CD14-positive monocyte (primary cell): ENCODE measurements at regions not wholly inside any gene's neighbourhood (a gene's known extent, or its start where the extent isn't known, plus 50 kb on each side); places are given as distances from the start of the nearest gene placed in this dataset.

Experiments
- DNase-seq, 3 donors: peaks; one replicate each; pipeline ENCODE4 v3.0.0-alpha.2; 2011 to 2022
- H2AFZ ChIP-seq: 2 replicates; pipeline ENCODE4 v1.6.0; 2012; ENCODE audit warnings: mild to moderate bottlenecking, low read depth, low read length, inconsistent platforms; ENCODE audit not compliant: insufficient read depth, poor library complexity, severe bottlenecking
- H3K27ac ChIP-seq, 2 donors: 1 replicate in 1 of 2; 2 replicates in 1 of 2; pipeline ENCODE4 v1.5.1; 2012 to 2013; ENCODE audit warnings: low read length in 2 of 2, control low read depth in 1 of 2, inconsistent platforms in 1 of 2, low read depth in 1 of 2, mild to moderate bottlenecking in 1 of 2
- H3K27me3 ChIP-seq, 2 donors: one replicate each; pipeline versions ENCODE4 v1.6.0 to v1.6.1; 2011 to 2013; ENCODE audit warnings: low read length in 2 of 2; ENCODE audit not compliant: control insufficient read depth in 2 of 2, insufficient read depth in 2 of 2
- H3K36me3 ChIP-seq, 2 donors: replicated peaks in 1 of 2; 1 replicate in 1 of 2; 2 replicates in 1 of 2; pipeline versions ENCODE4 v1.5.1 to v1.6.1; 2012 to 2013; ENCODE audit warnings: low read length in 2 of 2, control low read depth in 1 of 2, inconsistent platforms in 1 of 2, mild to moderate bottlenecking in 1 of 2; ENCODE audit not compliant: insufficient read depth in 2 of 2, control insufficient read depth in 1 of 2
- H3K4me1 ChIP-seq, 2 donors: 1 replicate in 1 of 2; 2 replicates in 1 of 2; pipeline versions ENCODE4 v1.5.1 to v1.6.1; 2012 to 2013; ENCODE audit warnings: low read length in 2 of 2, control low read depth in 1 of 2, inconsistent platforms in 1 of 2, mild to moderate bottlenecking in 1 of 2, moderate library complexity in 1 of 2; ENCODE audit not compliant: insufficient read depth in 2 of 2, control insufficient read depth in 1 of 2
- H3K4me2 ChIP-seq: replicated peaks from 2 replicates; pipeline ENCODE3; 2012; ENCODE audit warnings: low read length, moderate library complexity, mild to moderate bottlenecking; ENCODE audit not compliant: poor library complexity, severe bottlenecking; ENCODE audit errors: extremely low read depth
- H3K4me3 ChIP-seq, 3 experiments: fragments of 200-600 bp in 1 of 3; sonication (generic) in 1 of 3; replicated peaks in 1 of 3; 1 replicate in 2 of 3; 2 replicates in 1 of 3; pipeline ENCODE4 v1.5.1; 2011 to 2013; ENCODE audit warnings: low read length in 3 of 3, mild to moderate bottlenecking in 3 of 3, control low read depth in 2 of 3, low read depth in 2 of 3, inconsistent platforms in 1 of 3, moderate library complexity in 1 of 3
- H3K79me2 ChIP-seq: 2 replicates; pipeline ENCODE4 v1.6.0; 2012; ENCODE audit warnings: mild to moderate bottlenecking, control low read depth, inconsistent platforms, low read length, moderate library complexity; ENCODE audit not compliant: insufficient read depth
- H3K9ac ChIP-seq: 2 replicates; pipeline ENCODE4 v1.6.0; 2017; ENCODE audit warnings: low read length, mild to moderate bottlenecking; ENCODE audit not compliant: insufficient read depth, poor library complexity, severe bottlenecking
- H3K9me3 ChIP-seq, 2 donors: replicated peaks in 1 of 2; 1 replicate in 1 of 2; 2 replicates in 1 of 2; pipeline versions ENCODE4 v1.5.1 to v1.6.1; 2012 to 2013; ENCODE audit warnings: low read length in 2 of 2, control low read depth in 1 of 2; ENCODE audit not compliant: control insufficient read depth in 1 of 2, insufficient read depth in 1 of 2
- H4K20me1 ChIP-seq: 2 replicates; pipeline ENCODE4 v1.6.0; 2012; ENCODE audit warnings: mild to moderate bottlenecking, low read length, control low read depth, moderate library complexity; ENCODE audit not compliant: insufficient read depth
- H3K27ac Mint-ChIP-seq, 7 donors: one replicate each; pipeline ENCODE4 v1.8.0; 2020; ENCODE audit warnings: mild to moderate bottlenecking in 7 of 7, mixed read lengths in 7 of 7, moderate library complexity in 6 of 7, inconsistent platforms in 2 of 7
- H3K27me3 Mint-ChIP-seq, 3 donors: one replicate each; pipeline ENCODE4 v1.8.0; 2021 to 2022; ENCODE audit warnings: low read depth in 3 of 3, mild to moderate bottlenecking in 3 of 3, mixed read lengths in 3 of 3, moderate library complexity in 3 of 3, inconsistent platforms in 1 of 3
- H3K36me3 Mint-ChIP-seq, 2 donors: one replicate each; pipeline ENCODE4 v1.8.0; 2020; ENCODE audit warnings: mixed read lengths in 2 of 2, inconsistent platforms in 1 of 2, mild to moderate bottlenecking in 1 of 2
- H3K4me1 Mint-ChIP-seq: one replicate; pipeline ENCODE4 v1.8.0; 2020; ENCODE audit warnings: mild to moderate bottlenecking, mixed read lengths
- H3K4me3 Mint-ChIP-seq, 2 donors: one replicate each; pipeline ENCODE4 v1.8.0; 2020; ENCODE audit warnings: mild to moderate bottlenecking in 2 of 2, mixed read lengths in 2 of 2, moderate library complexity in 1 of 2
- H3K9me3 Mint-ChIP-seq, 7 donors: one replicate each; pipeline ENCODE4 v1.8.0; 2020 to 2022; ENCODE audit warnings: mixed read lengths in 7 of 7, mild to moderate bottlenecking in 6 of 7, moderate library complexity in 6 of 7, inconsistent platforms in 2 of 7
- CTCF ChIP-seq: fragments of 200-600 bp; IDR thresholded peaks from one replicate; pipeline ENCODE4 v1.8.0; 2022; ENCODE audit warnings: antibody characterized with exemption, mild to moderate bottlenecking
- WGBS: methylation state at CpG from one replicate; pipeline ENCODE4 v1.1.5; 2013; ENCODE audit warnings: missing lambda C conversion rate; ENCODE audit not compliant: insufficient coverage; 5-methylcytosine and 5-hydroxymethylcytosine counted together
- intact Hi-C, 2 donors: fragments of 100-400 bp; cut with micrococcal nuclease; formaldehyde crosslinking; loops; one replicate each; pipeline versions ENCODE4 v1.15.0 to v1.15.1; 2023

GRCh38 chr4:147201016-147201415, 255.4 kb upstream of the TTC29 start:
- Histone ChIP-seq H3K4me1 (no peaks in the 10 kb centered on the region), H3K4me2 (no peak overlapping the region), H3K27me3 (no peaks in the 10 kb centered on the region), H2AFZ (no peak overlapping the region), H3K9ac (no peak overlapping the region), H3K9me3 (no peaks in the 10 kb centered on the region), H4K20me1 (no peaks in the 10 kb centered on the region), H3K79me2 (no peaks in the 10 kb centered on the region), H3K36me3 (no peaks in the 10 kb centered on the region), H3K27ac (no peak overlapping the region), H3K4me3 (no peak overlapping the region)
- Mint-ChIP-seq H3K27ac (no peak overlapping the region), H3K4me1 (no peaks in the 10 kb centered on the region), H3K4me3 (no peak overlapping the region), H3K9me3 (peaks cover 0 to 5% (median 0%) of the 10 kb centered on the region in 7 donors), H3K27me3 (peaks cover 0 to 1% (median 0%) of the 10 kb centered on the region in 3 donors), H3K36me3 (no peaks in the 10 kb centered on the region)
- DNase-seq, result no peak
- TF ChIP-seq CTCF, result no peak
- no CpG with 5 or more reads among the region's 1 CpG for WGBS
- intact Hi-C loops, result no loop called here

GRCh38 chr4:147206807-147207206, 261.1 kb upstream of the TTC29 start:
- Histone ChIP-seq H3K9ac (no peak overlapping the region), H3K36me3 (no peaks in the 10 kb centered on the region), H3K4me2 (no peak overlapping the region), H3K27ac (no peak overlapping the region), H3K4me1 (no peaks in the 10 kb centered on the region), H3K27me3 (no peaks in the 10 kb centered on the region), H2AFZ (no peak overlapping the region), H3K4me3 (no peak overlapping the region), H3K79me2 (no peaks in the 10 kb centered on the region), H4K20me1 (no peaks in the 10 kb centered on the region), H3K9me3 (no peaks in the 10 kb centered on the region)
- Mint-ChIP-seq H3K27me3 (no peaks in the 10 kb centered on the region), H3K36me3 (no peaks in the 10 kb centered on the region), H3K4me3 (no peak overlapping the region), H3K9me3 (peaks cover 0 to 5% (median 3%) of the 10 kb centered on the region in 7 donors), H3K4me1 (no peaks in the 10 kb centered on the region), H3K27ac (no peak overlapping the region)
- DNase-seq, result no peak
- intact Hi-C loops, result no loop called here
- TF ChIP-seq CTCF, result no peak
